Erythroblast (primary cell): ENCODE measurements at regions not wholly inside any gene's neighbourhood (a gene's known extent, or its start where the extent isn't known, plus 50 kb on each side); places are given as distances from the start of the nearest gene placed in this dataset.

ENCODE experiments used
- GATA1 ChIP-seq: IDR thresholded peaks from 2 replicates; pipeline ENCODE4 v1.6.1; 2011; ENCODE audit warnings: low read depth, mild to moderate bottlenecking, control low read depth, low read length, moderate library complexity
- POLR2A ChIP-seq: IDR thresholded peaks from 2 replicates; pipeline ENCODE4 v1.6.1; 2011; ENCODE audit warnings: mild to moderate bottlenecking, low read length

DNA sequence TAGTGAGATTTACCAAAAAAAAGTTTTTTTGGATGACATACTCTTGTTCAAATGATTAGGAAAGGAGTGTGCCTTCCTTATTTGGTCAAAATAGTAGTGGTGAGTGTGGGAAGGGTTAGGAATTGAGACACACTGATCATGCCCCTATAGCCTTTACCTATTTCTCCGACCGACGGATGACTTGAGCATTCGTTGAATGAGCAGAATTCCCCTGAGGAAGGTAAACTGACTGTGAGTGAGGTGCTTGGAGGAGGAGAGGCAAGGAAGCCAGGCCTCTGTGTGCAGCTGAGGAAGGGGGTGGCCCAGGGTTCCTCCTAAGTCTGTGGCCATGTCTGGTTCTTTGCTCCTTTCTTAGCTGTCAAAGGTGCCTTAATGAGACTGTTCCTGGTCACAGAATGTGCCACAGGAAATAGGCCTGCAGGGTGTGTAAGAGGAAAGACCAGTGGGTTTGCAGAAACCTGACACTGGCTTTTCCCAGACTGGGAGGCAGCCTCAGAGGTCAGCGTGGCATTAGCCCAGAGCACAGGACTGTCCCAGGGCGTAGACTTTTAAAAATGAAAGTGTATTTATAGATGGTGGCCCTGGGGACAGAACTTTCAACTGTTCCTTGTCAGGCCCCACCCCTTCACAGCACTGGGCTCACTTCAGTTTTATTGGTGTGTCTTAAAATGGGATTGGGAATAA, 307.7 kb upstream of the C2CD4B start:
- TF ChIP-seq POLR2A (no peak), GATA1 (no peak)
